Stomach (tissue), 8 donors: ENCODE measurements at regions not wholly inside any gene's neighbourhood (a gene's known extent, or its start where the extent isn't known, plus 50 kb on each side); places are given as distances from the start of the nearest gene placed in this dataset.

Experiments
- DNase-seq, 2 donors: peaks; one replicate each; pipeline versions ENCODE4 v3.0.0 to v3.0.0-alpha.2; 2013 to 2019
- H3K27ac ChIP-seq, 5 donors: fragments of 200-600 bp in 4 of 5; sonication (generic) in 4 of 5; one replicate each; pipeline ENCODE4 v1.5.1; 2013 to 2019; ENCODE audit warnings: mild to moderate bottlenecking in 1 of 5, moderate library complexity in 1 of 5
- H3K27me3 ChIP-seq, 3 donors: fragments of 200-600 bp; sonication (generic); one replicate each; pipeline ENCODE4 v1.5.1; 2017 to 2019; ENCODE audit warnings: mixed run types in 1 of 3
- H3K36me3 ChIP-seq, 4 donors: fragments of 200-600 bp; sonication (generic); 1 replicate in 3 of 4; 2 replicates in 1 of 4; pipeline ENCODE4 v1.5.1; 2016 to 2019
- H3K4me1 ChIP-seq, 4 donors: fragments of 200-600 bp; sonication (generic); one replicate each; pipeline ENCODE4 v1.5.1; 2016 to 2019
- H3K4me3 ChIP-seq, 4 donors: fragments of 200-600 bp; sonication (generic) in 3 of 4; one replicate each; pipeline ENCODE4 v1.5.1; 2016 to 2019; ENCODE audit warnings: mild to moderate bottlenecking in 1 of 4
- H3K9me3 ChIP-seq, 4 donors: fragments of 200-600 bp; sonication (generic); one replicate each; pipeline ENCODE4 v1.5.1; 2016 to 2019
- EP300 ChIP-seq: sonication (generic); formaldehyde crosslinking; IDR thresholded peaks from one replicate; pipeline ENCODE4 v1.6.1; 2017; ENCODE audit warnings: antibody characterized with exemption
- POLR2A ChIP-seq, 4 donors: fragments of 450-650 bp; IDR thresholded peaks; one replicate each; pipeline ENCODE4 v1.6.1; 2016; ENCODE audit warnings: antibody characterized with exemption in 4 of 4, control low read depth in 2 of 4, mild to moderate bottlenecking in 1 of 4, moderate library complexity in 1 of 4
- POLR2AphosphoS5 ChIP-seq, 3 donors: sonication (generic); formaldehyde crosslinking; IDR thresholded peaks; one replicate each; pipeline ENCODE4 v1.6.1; 2016; ENCODE audit warnings: antibody characterized with exemption in 3 of 3
- WGBS, 5 donors: extraction: QIAGEN DNeasy Blood & Tissue Kit in 3 of 5; methylation state at CpG; one replicate each; pipeline versions ENCODE4 v1.1.5 to v1.1.7; 2013 to 2018; 5-methylcytosine and 5-hydroxymethylcytosine counted together
- intact Hi-C: fragments of 100-400 bp; cut with DNase I; formaldehyde crosslinking; loops from one replicate; pipeline ENCODE4 v1.15.1; 2023; ENCODE audit warnings: low total_unique reads
- TF ChIP-seq, protein P1 (sequence below), 7 experiments: fragments of 450-650 bp in 4 of 7; fragments of 200-600 bp in 3 of 7; sonication (generic) in 3 of 7; IDR thresholded peaks; one replicate each; pipeline ENCODE4 v1.5.1; 2016 to 2019; ENCODE audit warnings: antibody characterized with exemption in 7 of 7, control low read depth in 2 of 7, mild to moderate bottlenecking in 1 of 7
- donor health status: healthy with polysubstance abuse.
- donor health status: Bipolar disorder and iron deficiency.
- donor health status: healthy.

DNA sequence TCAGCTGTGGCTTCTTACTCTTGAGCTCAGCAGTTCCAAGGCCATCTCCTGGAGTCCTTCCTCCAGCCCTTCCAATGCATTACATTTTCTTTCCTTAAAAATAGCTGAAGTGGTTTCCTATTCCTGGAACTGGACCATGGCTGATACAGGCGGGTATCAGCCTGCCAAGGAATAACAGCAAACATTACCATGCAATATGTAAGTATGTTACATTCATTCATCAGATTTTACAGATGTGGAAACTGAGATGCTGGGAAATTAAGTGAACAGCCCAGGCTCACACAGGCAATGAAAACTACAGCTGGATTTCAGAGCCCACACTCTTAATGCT is 100.4 kb downstream of the NRN1 start:
- H3K27ac ChIP-seq: peak overlapping the region in 2 of 5 donors; percentile 59 to 63
- DNase-seq: no peak
- H3K4me1 ChIP-seq: peaks cover 0 to 12% (median 5%) of the 10 kb centered on the region in 4 donors
- intact Hi-C loops: no loop called here
- no peak overlapping the region for H3K4me3 ChIP-seq
- 67 to 90% (median 81%) methylated on average over 1 of the region's 1 CpG for WGBS, 5 donors
- TF ChIP-seq, protein P1, sequence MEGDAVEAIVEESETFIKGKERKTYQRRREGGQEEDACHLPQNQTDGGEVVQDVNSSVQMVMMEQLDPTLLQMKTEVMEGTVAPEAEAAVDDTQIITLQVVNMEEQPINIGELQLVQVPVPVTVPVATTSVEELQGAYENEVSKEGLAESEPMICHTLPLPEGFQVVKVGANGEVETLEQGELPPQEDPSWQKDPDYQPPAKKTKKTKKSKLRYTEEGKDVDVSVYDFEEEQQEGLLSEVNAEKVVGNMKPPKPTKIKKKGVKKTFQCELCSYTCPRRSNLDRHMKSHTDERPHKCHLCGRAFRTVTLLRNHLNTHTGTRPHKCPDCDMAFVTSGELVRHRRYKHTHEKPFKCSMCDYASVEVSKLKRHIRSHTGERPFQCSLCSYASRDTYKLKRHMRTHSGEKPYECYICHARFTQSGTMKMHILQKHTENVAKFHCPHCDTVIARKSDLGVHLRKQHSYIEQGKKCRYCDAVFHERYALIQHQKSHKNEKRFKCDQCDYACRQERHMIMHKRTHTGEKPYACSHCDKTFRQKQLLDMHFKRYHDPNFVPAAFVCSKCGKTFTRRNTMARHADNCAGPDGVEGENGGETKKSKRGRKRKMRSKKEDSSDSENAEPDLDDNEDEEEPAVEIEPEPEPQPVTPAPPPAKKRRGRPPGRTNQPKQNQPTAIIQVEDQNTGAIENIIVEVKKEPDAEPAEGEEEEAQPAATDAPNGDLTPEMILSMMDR (IDR thresholded peaks at IDR 0.05): no peak
- TF ChIP-seq POLR2A (IDR thresholded peaks at IDR 0.05): no peak
- TF ChIP-seq POLR2AphosphoS5 (IDR thresholded peaks at IDR 0.05): no peak
- no peak for TF ChIP-seq EP300
- H3K9me3 ChIP-seq: no peaks in the 10 kb centered on the region
- no peaks in the 10 kb centered on the region for H3K36me3 ChIP-seq
- no peaks in the 10 kb centered on the region for H3K27me3 ChIP-seq

GRCh38 chr6:5905431-5906339 is 101.0 kb downstream of the NRN1 start:
- intact Hi-C loops: no loop called here

GRCh38 chr6:5904532-5904931 is 102.2 kb downstream of the NRN1 start:
- H3K4me1 ChIP-seq: peaks cover 0 to 12% (median 5%) of the 10 kb centered on the region in 4 donors
- intact Hi-C loops: no loop called here
- TF ChIP-seq POLR2A (IDR thresholded peaks at IDR 0.05): no peak

More at GRCh38 chr6:5905431-5906339, 101.0 kb downstream of the NRN1 start:
- TF ChIP-seq POLR2A (IDR thresholded peaks at IDR 0.05) (no peak), POLR2AphosphoS5 (IDR thresholded peaks at IDR 0.05) (peak in 2 of 3 donors; percentile 29 to 62), EP300 (no peak)
- TF ChIP-seq, protein P1 (IDR thresholded peaks at IDR 0.05): no peak
- 68 to 77% (median 70%) methylated on average over 17 to 18 of the region's 18 CpGs for WGBS, 5 donors
- Histone ChIP-seq H3K36me3 (no peaks in the 10 kb centered on the region), H3K9me3 (no peaks in the 10 kb centered on the region), H3K27ac (peak overlapping the region in 3 of 5 donors; percentile 8 to 63 (median 59)), H3K4me3 (no peak overlapping the region), H3K27me3 (no peaks in the 10 kb centered on the region), H3K4me1 (peaks cover 0 to 12% (median 5%) of the 10 kb centered on the region in 4 donors)
- peak; percentile 36 to 58 for DNase-seq

DNA sequence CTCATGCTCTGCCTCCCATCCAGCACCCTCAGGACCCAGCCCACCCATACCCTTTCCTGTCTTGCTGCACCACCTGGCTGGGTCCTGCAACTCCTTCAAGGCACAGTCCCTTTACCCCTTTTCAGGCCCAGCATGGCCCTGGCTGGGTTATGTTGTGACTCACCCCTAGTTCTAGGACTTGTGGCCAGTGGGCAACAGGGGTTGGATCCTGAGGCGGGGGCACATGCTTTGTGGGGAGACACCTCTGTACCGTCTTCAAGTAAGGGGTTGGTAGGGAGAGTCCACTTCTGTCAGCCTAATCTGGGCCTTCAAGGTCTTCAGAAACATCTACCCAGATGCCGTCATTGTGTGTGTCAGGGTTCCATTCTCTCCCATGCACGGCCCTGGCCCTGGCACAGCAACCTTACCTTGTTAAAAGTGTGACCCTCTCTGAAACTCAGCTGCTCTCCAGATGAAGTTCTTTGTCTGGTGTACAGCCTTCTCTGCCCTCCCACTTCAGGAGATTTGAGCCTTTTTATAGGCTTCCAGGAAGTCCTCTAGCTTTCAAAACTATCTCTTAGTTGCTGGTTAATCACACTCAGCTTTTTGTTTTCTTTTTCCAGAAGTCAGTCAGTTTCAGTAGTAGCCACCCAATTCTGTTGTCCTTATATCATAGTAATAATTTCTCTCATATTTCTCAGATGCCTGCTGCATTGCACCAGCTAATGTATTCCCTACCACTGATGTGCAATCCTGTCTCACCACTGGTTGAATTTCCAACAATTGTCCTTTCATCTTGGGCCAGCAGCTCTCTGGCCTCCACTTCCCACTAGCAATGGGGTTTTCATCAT is 107.3 kb downstream of the NRN1 start:
- H3K36me3 ChIP-seq: no peaks in the 10 kb centered on the region
- intact Hi-C loops: no loop called here
- H3K9me3 ChIP-seq: no peaks in the 10 kb centered on the region
- 90 to 100% (median 95%) methylated on average over 3 to 4 of the region's 4 CpGs for WGBS, 5 donors
- DNase-seq: no peak
- no peak overlapping the region for H3K27ac ChIP-seq
- no peak overlapping the region for H3K4me3 ChIP-seq
- no peaks in the 10 kb centered on the region for H3K4me1 ChIP-seq
- no peaks in the 10 kb centered on the region for H3K27me3 ChIP-seq
- TF ChIP-seq, protein P1 (IDR thresholded peaks at IDR 0.05): no peak
- no peak for TF ChIP-seq POLR2A (IDR thresholded peaks at IDR 0.05)
- no peak for TF ChIP-seq POLR2AphosphoS5 (IDR thresholded peaks at IDR 0.05)
- TF ChIP-seq EP300: no peak

More at GRCh38 chr6:5904532-5904931, 102.2 kb downstream of the NRN1 start:
- Histone ChIP-seq H3K27me3 (no peaks in the 10 kb centered on the region), H3K9me3 (no peaks in the 10 kb centered on the region), H3K27ac (no peak overlapping the region), H3K4me3 (no peak overlapping the region), H3K36me3 (no peaks in the 10 kb centered on the region)
- WGBS, 5 donors: 47 to 58% (median 51%) methylated on average over 4 of the region's 4 CpGs
- no peak for DNase-seq
